GM12878 (cell line): ENCODE measurements at regions not wholly inside any gene's neighbourhood (a gene's known extent, or its start where the extent isn't known, plus 50 kb on each side); places are given as distances from the start of the nearest gene placed in this dataset.
A peak's percentile ranks its signal among the peaks of the same experiment; 100 is the strongest.

Experiments
- ATAC-seq: fragments of 200-7000 bp; cut with Tn5 transposase; 3 replicates; pipeline ENCODE4 v1.9.1; 2020; ENCODE audit warnings: mild to moderate bottlenecking, moderate library complexity
- BruUV-seq: library from RNA; stranded (reverse); fragments of 400-500 nt; replicated peaks from 2 replicates; lab custom pipeline; 2021; lab: Mats Ljungman, UMichigan
- CTCF ChIA-PET: fragments of 300-600 bp; sonication (Branson Sonifier 250); formaldehyde crosslinking; extraction: SDS; loops from one replicate; lab custom pipeline; 2021; ENCODE audit warnings: inconsistent platforms; lab: Yijun Ruan, JAX
- POLR2A ChIA-PET: fragments of 350-600 bp; formaldehyde crosslinking; extraction: SDS; loops from one replicate; lab custom pipeline; 2021; ENCODE audit warnings: inconsistent platforms; lab: Charles Lee
- RAD21 ChIA-PET: fragments of 300-600 bp; sonication (Branson Sonifier 250); formaldehyde crosslinking; loops from one replicate; lab custom pipeline; 2023; ENCODE audit warnings: antibody characterized with exemption; ENCODE audit not compliant: unreplicated experiment; lab: Charles Lee
- SMC1A ChIA-PET: fragments of 300-600 bp; sonication (Branson Sonifier 250); formaldehyde crosslinking; loops from one replicate; lab custom pipeline; 2023; ENCODE audit not compliant: unreplicated experiment, uncharacterized antibody; lab: Charles Lee
- DNase-seq: peaks from one replicate; pipeline ENCODE4 v3.0.0-alpha.2; 2011; ENCODE audit warnings: low read depth, low spot score
- FAIRE-seq: peaks from 3 replicates; lab custom pipeline; 2011; peaks lifted over from hg19 to GRCh38; lab: Jason Lieb, UNC
- H2AFZ ChIP-seq: 2 replicates; pipeline ENCODE4 v1.6.0; 2011; ENCODE audit warnings: low read depth, low read length, control low read depth; ENCODE audit not compliant: control insufficient read depth
- H3K27ac ChIP-seq: 2 replicates; pipeline ENCODE4 v1.5.1; 2011; ENCODE audit warnings: control low read depth; ENCODE audit not compliant: control insufficient read depth, insufficient read depth
- H3K27me3 ChIP-seq, 2 experiments: replicated peaks in 1 of 2; 2 replicates each; pipeline versions ENCODE4 v1.6.0 to v1.6.1; 2011; ENCODE audit warnings: low read length in 1 of 2; ENCODE audit not compliant: control insufficient read depth in 2 of 2, insufficient read depth in 2 of 2
- H3K36me3 ChIP-seq, 2 experiments: 2 replicates each; pipeline ENCODE4 v1.5.1; 2011; ENCODE audit warnings: low read length in 1 of 2; ENCODE audit not compliant: control insufficient read depth in 2 of 2, insufficient read depth in 2 of 2
- H3K4me1 ChIP-seq: 2 replicates; pipeline ENCODE4 v1.6.1; 2011; ENCODE audit warnings: mild to moderate bottlenecking, low read length, moderate library complexity, mixed read lengths; ENCODE audit not compliant: control insufficient read depth, insufficient read depth
- H3K4me2 ChIP-seq: 2 replicates; pipeline ENCODE4 v1.6.0; 2011; ENCODE audit warnings: control low read depth; ENCODE audit not compliant: control insufficient read depth, insufficient read depth
- H3K4me3 ChIP-seq: fragments of 200-600 bp; sonication (generic); 2 replicates; pipeline ENCODE4 v1.5.1; 2016
- H3K79me2 ChIP-seq: 2 replicates; pipeline ENCODE4 v1.6.0; 2011; ENCODE audit warnings: low read length; ENCODE audit not compliant: control insufficient read depth, insufficient read depth
- H3K9ac ChIP-seq: 2 replicates; pipeline ENCODE4 v1.8.0; 2011; ENCODE audit warnings: low read length, control low read depth, mixed read lengths; ENCODE audit not compliant: control insufficient read depth, insufficient read depth
- H3K9me3 ChIP-seq: replicated peaks from 3 replicates; pipeline ENCODE4 v1.5.1; 2011; ENCODE audit warnings: mild to moderate bottlenecking, low read length; ENCODE audit not compliant: control insufficient read depth, insufficient read depth
- H4K20me1 ChIP-seq: 2 replicates; pipeline ENCODE4 v1.6.0; 2011; ENCODE audit not compliant: control insufficient read depth, insufficient read depth
- BACH1 ChIP-seq: fragments of 450-650 bp; IDR thresholded peaks from 2 replicates; pipeline ENCODE4 v1.6.1; 2017; ENCODE audit warnings: mild to moderate bottlenecking, borderline replicate concordance
- BCL3 ChIP-seq: IDR thresholded peaks from 2 replicates; pipeline ENCODE4 v1.6.1; 2011; ENCODE audit warnings: borderline replicate concordance, low read depth, mild to moderate bottlenecking, moderate library complexity, low read length; ENCODE audit not compliant: insufficient read depth, poor library complexity, severe bottlenecking
- HDAC2 ChIP-seq: fragments of 200-600 bp; sonication (generic); IDR thresholded peaks from 2 replicates; pipeline ENCODE4 v1.6.1; 2017
- SPI1 ChIP-seq: IDR thresholded peaks from 2 replicates; pipeline ENCODE4 v1.6.1; 2011; ENCODE audit warnings: low read depth, mild to moderate bottlenecking, low read length, moderate library complexity, borderline replicate concordance; ENCODE audit not compliant: insufficient read depth
- TBL1XR1 ChIP-seq: IDR thresholded peaks from 2 replicates; pipeline ENCODE4 v1.6.1; 2012; ENCODE audit warnings: low read depth, low read length, improper control_type of control experiment
- USF1 ChIP-seq: IDR thresholded peaks from 2 replicates; pipeline ENCODE4 v1.6.1; 2011; ENCODE audit warnings: borderline replicate concordance, low read depth, mild to moderate bottlenecking, moderate library complexity, mixed read lengths, low read length; ENCODE audit not compliant: insufficient read depth; ENCODE audit errors: extremely low read length
- ZSCAN29 ChIP-seq: fragments of 450-650 bp; IDR thresholded peaks from 2 replicates; pipeline ENCODE4 v1.6.1; 2017; ENCODE audit warnings: mild to moderate bottlenecking, moderate library complexity
- WGBS: methylation state at CpG from one replicate; pipeline ENCODE4 v1.1.6; 2016; ENCODE audit warnings: low lambda C conversion rate; ENCODE audit not compliant: insufficient replicate concordance, insufficient coverage; ENCODE audit errors: missing lambda C conversion rate; 5-methylcytosine and 5-hydroxymethylcytosine counted together
- in situ Hi-C: fragments of 300-500 bp; cut with MboI; formaldehyde crosslinking; loops from 9 replicates; pipeline ENCODE4 v1.14.3; 2018; ENCODE audit warnings: mixed read lengths
- intact Hi-C: fragments of 100-400 bp; cut with micrococcal nuclease; formaldehyde crosslinking; loops from one replicate; pipeline ENCODE4 v1.14.2; 2022; ENCODE audit not compliant: unreplicated experiment
- TF ChIP-seq, protein P1 (sequence below): fragments of 450-650 bp; IDR thresholded peaks from 2 replicates; pipeline ENCODE4 v1.6.1; 2016; ENCODE audit warnings: mild to moderate bottlenecking, moderate library complexity, borderline replicate concordance
- TF ChIP-seq, protein P2 (sequence below): fragments of 450-650 bp; IDR thresholded peaks from 2 replicates; pipeline ENCODE4 v1.6.1; 2018; ENCODE audit warnings: borderline replicate concordance, mild to moderate bottlenecking; ENCODE audit not compliant: partially characterized antibody

- Histone ChIP-seq H3K4me2 (no peak overlapping the region), H3K9me3 (peaks cover 7% of the 10 kb centered on the region; the same call in 2 of the 3 replicates), H3K36me3 (no peaks in the 10 kb centered on the region), H3K4me1 (peaks cover 32% of the 10 kb centered on the region), H3K9ac (no peak overlapping the region), H4K20me1 (no peaks in the 10 kb centered on the region), H3K4me3 (no peak overlapping the region), H2AFZ (no peak overlapping the region), H3K27me3 (no peaks in the 10 kb centered on the region), H3K79me2 (no peaks in the 10 kb centered on the region), H3K27ac (peak overlapping the region; percentile 69; the same call in 1 of the 2 replicates)
- TF ChIP-seq SPI1 (no peak), HDAC2 (no peak), BACH1 (no peak), ZSCAN29 (no peak), TBL1XR1 (no peak), USF1 (no peak), BCL3 (no peak)
- TF ChIP-seq, protein P1, sequence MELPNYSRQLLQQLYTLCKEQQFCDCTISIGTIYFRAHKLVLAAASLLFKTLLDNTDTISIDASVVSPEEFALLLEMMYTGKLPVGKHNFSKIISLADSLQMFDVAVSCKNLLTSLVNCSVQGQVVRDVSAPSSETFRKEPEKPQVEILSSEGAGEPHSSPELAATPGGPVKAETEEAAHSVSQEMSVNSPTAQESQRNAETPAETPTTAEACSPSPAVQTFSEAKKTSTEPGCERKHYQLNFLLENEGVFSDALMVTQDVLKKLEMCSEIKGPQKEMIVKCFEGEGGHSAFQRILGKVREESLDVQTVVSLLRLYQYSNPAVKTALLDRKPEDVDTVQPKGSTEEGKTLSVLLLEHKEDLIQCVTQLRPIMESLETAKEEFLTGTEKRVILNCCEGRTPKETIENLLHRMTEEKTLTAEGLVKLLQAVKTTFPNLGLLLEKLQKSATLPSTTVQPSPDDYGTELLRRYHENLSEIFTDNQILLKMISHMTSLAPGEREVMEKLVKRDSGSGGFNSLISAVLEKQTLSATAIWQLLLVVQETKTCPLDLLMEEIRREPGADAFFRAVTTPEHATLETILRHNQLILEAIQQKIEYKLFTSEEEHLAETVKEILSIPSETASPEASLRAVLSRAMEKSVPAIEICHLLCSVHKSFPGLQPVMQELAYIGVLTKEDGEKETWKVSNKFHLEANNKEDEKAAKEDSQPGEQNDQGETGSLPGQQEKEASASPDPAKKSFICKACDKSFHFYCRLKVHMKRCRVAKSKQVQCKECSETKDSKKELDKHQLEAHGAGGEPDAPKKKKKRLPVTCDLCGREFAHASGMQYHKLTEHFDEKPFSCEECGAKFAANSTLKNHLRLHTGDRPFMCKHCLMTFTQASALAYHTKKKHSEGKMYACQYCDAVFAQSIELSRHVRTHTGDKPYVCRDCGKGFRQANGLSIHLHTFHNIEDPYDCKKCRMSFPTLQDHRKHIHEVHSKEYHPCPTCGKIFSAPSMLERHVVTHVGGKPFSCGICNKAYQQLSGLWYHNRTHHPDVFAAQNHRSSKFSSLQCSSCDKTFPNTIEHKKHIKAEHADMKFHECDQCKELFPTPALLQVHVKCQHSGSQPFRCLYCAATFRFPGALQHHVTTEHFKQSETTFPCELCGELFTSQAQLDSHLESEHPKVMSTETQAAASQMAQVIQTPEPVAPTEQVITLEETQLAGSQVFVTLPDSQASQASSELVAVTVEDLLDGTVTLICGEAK = no peak
- TF ChIP-seq, protein P2, sequence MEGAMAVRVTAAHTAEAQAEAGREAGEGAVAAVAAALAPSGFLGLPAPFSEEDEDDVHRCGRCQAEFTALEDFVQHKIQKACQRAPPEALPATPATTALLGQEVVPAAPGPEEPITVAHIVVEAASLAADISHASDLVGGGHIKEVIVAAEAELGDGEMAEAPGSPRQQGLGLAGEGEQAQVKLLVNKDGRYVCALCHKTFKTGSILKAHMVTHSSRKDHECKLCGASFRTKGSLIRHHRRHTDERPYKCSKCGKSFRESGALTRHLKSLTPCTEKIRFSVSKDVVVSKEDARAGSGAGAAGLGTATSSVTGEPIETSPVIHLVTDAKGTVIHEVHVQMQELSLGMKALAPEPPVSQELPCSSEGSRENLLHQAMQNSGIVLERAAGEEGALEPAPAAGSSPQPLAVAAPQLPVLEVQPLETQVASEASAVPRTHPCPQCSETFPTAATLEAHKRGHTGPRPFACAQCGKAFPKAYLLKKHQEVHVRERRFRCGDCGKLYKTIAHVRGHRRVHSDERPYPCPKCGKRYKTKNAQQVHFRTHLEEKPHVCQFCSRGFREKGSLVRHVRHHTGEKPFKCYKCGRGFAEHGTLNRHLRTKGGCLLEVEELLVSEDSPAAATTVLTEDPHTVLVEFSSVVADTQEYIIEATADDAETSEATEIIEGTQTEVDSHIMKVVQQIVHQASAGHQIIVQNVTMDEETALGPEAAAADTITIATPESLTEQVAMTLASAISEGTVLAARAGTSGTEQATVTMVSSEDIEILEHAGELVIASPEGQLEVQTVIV = no peak
- ChIA-PET CTCF (interaction anchor here (0.8 kb wide), 1 partner anchor 14 kb away, joined by 5 read pairs; no protein-coding TSS in a partner anchor), SMC1A (interaction anchor here (0.7 to 2.3 kb wide), 16 partner anchors 9 to 403 kb away, joined by 3 to 14 read pairs (median 3); no protein-coding TSS in a partner anchor), POLR2A (interaction anchor here (1.2 to 2.4 kb wide), 3 partner anchors 9 to 16 kb away, joined by 4 to 8 read pairs (median 4); no protein-coding TSS in a partner anchor), RAD21 (interaction anchor here (0.7 to 1.9 kb wide), 11 partner anchors 9 to 278 kb away, joined by 3 to 9 read pairs (median 4); no protein-coding TSS in a partner anchor)
- WGBS = 63% methylated on average over 7 of the region's 7 CpGs
- intact Hi-C loops = loop anchor here (2.0 to 5.0 kb wide), 5 partner anchors 53 to 304 kb away; no protein-coding TSS in a partner anchor
- in situ Hi-C loops = no loop called here
- ATAC-seq (no peak), DNase-seq (no peak), FAIRE-seq (no peak)
- BruUV-seq = no TSS peak
These were observed 286.8 kb upstream of the NR2F2 start for GRCh38 chr15:96043591-96044171.
